ENCODE measurements at regions not wholly inside any gene's neighbourhood (a gene's known extent, or its start where the extent isn't known, plus 50 kb on each side); places are given as distances from the start of the nearest gene placed in this dataset.
"Not testable (repeated sequence)": the region's sequence is repeated elsewhere in the genome, so short reads cannot be mapped to it uniquely, and the experiment has no call there.

GRCh38 chrY:12299796-12300195 lies 401.2 kb upstream of the USP9Y start:
- TF ChIP-seq CTCF (IDR thresholded peaks at IDR 0.05); PREB (CRISPR knock-in tag; IDR thresholded peaks at IDR 0.05; ENCODE audit: borderline replicate concordance); NFE2L1 (CRISPR knock-in tag; IDR thresholded peaks at IDR 0.05): not testable (repeated sequence)
